RPMI7951 (cell line): ENCODE measurements at regions not wholly inside any gene's neighbourhood (a gene's known extent, or its start where the extent isn't known, plus 50 kb on each side); places are given as distances from the start of the nearest gene placed in this dataset.
"Not testable (repeated sequence)": the region's sequence is repeated elsewhere in the genome, so short reads cannot be mapped to it uniquely, and the experiment has no call there.

Experiments used
- DNase-seq: peaks from one replicate; pipeline ENCODE4 v3.0.0-alpha.2; 2012; ENCODE audit warnings: low read depth

DNA sequence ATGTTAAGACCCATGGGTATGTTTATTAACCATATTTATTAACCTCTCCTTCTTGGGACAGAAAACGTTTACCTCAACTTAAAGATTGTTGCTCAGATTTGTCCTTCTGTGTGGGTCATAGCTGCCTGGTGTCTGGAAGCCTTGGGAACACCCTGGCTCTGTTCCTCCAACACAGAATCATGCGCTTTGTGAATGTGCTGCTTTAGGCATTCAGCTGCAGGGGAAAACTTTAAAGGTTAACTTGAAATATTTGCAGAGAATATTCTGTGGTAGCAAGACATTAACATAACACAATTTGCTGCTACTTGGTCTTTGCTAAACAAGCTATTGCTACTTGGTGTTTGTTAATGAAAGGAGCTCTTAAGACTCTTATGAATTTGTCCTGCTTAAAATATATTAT is 50.5 kb upstream of the THOC3 start:
- DNase-seq: not testable (repeated sequence)

GRCh38 chr5:176020852-176021251 is 52.7 kb upstream of the THOC3 start:
- not testable (repeated sequence) for DNase-seq

DNA sequence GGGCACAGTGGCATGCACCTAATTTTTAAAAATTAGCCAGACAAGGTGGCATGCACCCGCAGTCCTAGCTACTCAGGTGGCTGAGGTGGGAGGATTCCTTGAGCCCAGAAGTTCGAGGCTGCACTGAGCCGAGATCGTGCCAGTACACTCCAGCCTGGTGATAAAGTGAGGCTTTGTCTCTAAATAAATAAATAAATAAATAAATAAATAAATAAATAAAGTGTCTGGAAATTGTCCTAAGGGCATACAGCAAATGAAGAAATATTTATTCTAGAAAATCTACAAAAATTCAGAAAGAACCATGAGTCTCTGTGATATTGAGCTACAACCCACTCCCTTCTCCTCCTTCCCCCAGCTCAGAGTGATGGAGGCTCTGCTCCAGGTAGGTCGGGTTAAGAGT is 55.4 kb upstream of the THOC3 start:
- DNase-seq: not testable (repeated sequence)

- not testable (repeated sequence) for DNase-seq
Measured at GRCh38 chr5:176029445-176029844, 61.3 kb upstream of the THOC3 start.

GRCh38 chr5:176030361-176031117 is 62.4 kb upstream of the THOC3 start:
- not testable (repeated sequence) for DNase-seq

GRCh38 chr5:176031118-176031510 is 63.0 kb upstream of the THOC3 start:
- not testable (repeated sequence) for DNase-seq

- not testable (repeated sequence) for DNase-seq
Measured at GRCh38 chr5:176033186-176033585, 65.1 kb upstream of the THOC3 start.

GRCh38 chr5:176034407-176035200 is 66.5 kb upstream of the THOC3 start:
- DNase-seq: not testable (repeated sequence)

GRCh38 chr5:176035201-176035530 is 67.1 kb upstream of the THOC3 start:
- DNase-seq: not testable (repeated sequence)

- not testable (repeated sequence) for DNase-seq
Measured at GRCh38 chr5:176035816-176036308, 67.7 kb upstream of the THOC3 start.

GRCh38 chr5:176036391-176036790 is 68.3 kb upstream of the THOC3 start:
- DNase-seq: peak; percentile 11

- not testable (repeated sequence) for DNase-seq
Measured at GRCh38 chr5:176037190-176037589, 69.1 kb upstream of the THOC3 start.

DNA sequence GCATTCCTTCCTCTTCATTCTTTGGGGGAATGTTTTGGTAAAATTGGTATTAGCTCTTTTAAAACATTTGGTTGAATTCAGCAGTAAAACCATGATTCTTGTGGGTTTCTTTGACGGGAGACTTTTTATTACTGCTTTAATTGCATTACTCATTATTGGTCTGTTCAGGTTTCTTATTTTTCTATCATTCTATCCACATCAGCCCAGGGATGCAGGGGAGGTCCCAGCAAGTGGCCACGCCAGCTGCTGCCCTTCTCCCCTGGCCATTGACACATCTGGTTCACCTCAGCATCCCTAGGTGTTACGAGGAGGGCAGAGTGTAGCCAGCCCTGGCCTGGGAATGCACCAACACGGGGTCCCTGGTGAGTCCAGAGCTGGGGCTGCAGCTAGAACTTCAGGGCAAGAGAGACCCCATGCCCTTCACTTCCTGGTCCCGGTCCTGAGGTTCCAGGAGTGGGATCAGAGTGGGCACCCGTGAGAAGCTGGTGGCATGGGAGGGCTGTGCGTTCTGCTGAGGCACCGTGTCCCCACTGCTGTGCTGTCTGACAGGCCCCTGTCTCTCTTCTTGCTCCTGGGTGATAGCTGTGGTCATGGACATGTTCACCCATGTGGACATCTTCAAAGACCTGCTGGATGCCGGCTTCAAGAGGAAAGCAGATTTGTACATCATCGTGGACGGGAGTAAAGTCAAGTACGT is 72.1 kb upstream of the THOC3 start:
- not testable (repeated sequence) for DNase-seq

DNA sequence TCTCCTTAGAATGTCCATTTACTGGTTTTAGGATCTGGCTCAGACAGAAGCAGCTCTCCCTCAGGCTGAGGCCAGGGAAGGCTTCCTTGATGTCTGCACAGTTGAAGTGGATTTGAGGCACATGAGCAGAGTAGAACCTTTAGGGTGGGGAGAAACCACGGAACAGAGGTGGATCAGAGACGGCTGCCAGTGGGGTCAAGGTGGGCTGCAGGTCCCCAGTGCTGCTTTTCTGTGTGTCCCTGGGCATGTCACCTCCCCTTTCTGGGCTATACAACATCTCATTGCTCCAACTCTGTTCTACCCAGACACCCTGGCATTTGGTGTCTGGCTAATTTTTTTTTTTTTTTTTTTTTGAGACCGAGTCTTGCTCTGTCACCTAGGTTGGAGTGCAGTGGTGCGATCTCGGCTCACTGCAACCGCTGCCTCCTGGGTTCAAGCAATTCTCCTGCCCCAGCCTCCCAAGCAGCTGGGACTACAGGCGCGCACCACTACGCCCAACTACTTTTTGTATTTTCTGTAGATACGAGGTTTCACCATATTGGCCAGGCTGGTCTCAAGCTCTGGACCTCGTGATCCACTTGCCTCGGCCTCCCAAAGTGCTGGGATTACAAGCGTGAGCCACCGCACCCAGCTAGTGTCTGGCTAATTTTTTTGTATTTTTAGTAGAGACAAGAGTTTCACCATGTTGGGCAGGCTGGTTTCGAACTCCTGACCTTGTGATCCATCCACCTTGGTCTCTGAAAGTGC is 73.3 kb upstream of the THOC3 start:
- DNase-seq: not testable (repeated sequence)

DNA sequence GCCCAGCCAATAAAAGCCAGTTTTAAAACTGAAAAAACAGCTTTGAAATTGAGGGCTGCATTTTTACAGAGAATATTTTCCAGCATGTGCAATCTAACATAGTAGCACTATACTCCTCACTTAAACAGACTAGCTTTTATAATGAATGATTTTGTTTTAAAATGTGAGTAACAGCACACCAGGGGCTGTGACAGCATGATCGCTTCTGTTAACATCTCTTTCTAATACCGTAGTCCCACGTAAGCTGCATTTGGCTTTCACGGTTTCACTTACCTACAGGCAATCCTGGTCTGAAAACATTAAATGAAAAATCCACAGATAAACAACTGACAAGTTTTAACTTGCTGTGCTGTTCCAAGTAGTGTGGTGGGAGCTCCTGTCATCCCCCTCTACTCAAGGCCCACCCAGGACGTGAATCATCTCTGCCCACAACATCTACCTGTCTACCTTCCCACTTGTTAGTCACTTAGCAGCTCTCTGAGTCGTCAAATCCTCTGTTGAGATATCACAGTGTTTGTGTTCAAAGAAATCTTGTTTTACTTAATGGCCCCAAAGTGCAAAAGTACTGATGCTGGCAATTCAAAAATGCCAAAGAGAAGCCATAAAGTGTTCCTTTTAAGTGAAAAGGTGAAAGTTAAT is 74.0 kb upstream of the THOC3 start:
- not testable (repeated sequence) for DNase-seq

- not testable (repeated sequence) for DNase-seq
Measured at GRCh38 chr5:176043252-176043829, 75.2 kb upstream of the THOC3 start.

- DNase-seq: peak; percentile 0
Measured at GRCh38 chr5:176043986-176044385, 75.9 kb upstream of the THOC3 start.

DNA sequence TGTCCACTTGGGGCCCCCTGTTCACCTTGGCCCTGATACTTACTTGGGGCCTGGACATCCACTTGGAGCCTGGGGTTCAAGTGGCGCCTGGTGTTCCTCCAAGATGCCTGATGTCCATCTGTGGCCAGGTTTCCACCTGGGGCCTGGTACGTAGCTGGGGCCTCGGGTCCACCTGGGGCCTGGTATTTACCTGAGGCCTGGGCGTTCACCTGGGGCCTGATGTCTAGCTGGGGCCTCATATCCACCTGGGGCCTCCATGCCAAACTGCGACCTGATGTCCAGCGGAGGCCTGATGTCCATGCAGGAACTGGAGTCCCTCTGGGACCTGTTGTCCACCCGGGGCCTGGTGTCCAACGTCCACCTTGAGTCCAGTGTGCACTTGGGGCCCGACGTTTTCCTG is 76.3 kb upstream of the THOC3 start:
- DNase-seq: not testable (repeated sequence)

- not testable (repeated sequence) for DNase-seq
Measured at GRCh38 chr5:176045442-176045841, 77.3 kb upstream of the THOC3 start.

DNA sequence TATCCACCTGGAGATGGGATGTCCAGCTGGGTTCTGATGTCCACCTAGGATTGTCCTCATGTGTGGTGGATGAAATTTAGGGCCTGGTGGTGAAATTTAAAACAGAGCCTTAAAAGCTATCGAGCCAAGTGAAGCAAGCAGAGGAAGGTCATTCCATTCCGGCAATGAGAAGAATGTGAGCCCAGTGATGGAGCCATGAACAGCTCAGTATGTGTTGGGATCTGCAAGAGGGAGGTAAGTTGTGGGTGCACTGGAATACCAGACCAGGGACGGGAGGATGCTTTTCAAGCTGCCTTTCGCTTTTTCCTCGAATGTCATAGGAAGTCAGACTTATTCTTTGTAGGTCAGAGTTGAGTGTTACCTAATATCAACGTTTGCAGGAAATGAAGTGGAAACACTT is 80.6 kb upstream of the THOC3 start:
- DNase-seq: not testable (repeated sequence)
